ENCODE measurements at regions not wholly inside any gene's neighbourhood (a gene's known extent, or its start where the extent isn't known, plus 50 kb on each side); places are given as distances from the start of the nearest gene placed in this dataset.

DNA sequence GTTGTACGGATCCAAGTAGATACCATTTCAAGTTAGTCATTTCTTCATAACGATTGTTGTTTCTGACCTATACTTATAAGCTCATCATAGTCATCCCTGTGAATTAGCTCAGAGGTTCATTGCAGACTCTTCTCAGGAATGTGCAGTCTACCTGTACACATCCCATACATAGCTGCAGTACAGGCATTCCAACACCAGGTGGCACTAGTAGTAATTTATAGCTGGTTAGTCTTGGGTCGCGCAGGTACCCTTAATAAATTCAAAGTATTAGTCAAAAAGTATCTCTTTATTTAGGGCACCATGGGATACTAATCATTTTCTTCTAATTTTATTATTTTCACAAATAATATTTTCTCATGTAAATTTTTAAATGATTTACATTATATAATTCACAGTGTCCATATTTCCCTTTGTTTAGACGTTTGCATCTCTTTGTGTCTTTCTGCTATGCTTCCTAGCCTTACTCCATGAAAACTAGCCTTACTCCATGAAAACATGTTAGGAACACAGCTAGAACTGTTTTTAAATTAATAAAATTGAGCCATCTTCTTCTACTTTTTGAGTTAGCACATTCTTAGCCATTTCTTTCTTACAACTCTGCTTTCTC lies 128.6 kb upstream of the FAM83B start:
- peak; percentile 56 for DNase-seq

GRCh38 chr6:54718541-54719023 lies 128.0 kb upstream of the FAM83B start:
- DNase-seq: no peak

DNA sequence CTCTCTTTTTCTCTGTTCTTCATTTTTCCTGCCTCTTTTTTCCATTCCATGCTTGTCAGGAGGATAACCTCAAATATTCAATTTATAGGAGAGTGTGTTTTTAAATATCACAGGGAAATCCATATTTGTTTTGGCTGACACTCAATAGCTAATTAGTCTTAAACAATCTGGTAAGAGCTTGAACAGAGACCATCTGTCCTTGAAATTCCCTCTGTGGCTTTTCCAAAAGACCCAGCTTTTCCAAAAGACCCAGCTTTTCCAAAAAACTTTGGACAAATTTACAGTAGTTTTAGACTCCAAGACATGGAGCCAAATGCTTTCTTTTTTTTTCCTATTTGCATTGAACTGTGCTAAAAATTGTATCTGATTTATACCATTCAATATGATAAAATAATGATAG lies 127.4 kb upstream of the FAM83B start:
- DNase-seq: peak; percentile 46

DNA sequence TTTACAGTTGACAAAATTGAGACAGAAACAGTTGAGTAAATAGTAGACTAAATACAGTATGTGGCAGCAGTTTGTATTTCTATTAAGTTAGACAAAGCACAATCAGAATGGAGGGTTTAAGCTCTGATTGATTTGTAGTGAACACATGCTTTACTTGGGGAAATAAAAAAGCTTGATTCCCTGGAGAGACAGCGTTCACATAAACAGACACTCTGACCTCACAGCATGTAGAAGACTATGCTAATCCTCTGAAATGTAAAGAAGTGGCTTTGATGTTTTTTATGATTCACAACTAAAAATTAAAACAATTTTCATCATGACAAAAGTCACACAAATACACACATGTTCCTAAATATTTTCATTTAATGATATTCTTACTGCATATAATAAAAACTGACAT lies 126.9 kb upstream of the FAM83B start:
- DNase-seq: no peak

GRCh38 chr6:54722328-54722727 lies 124.2 kb upstream of the FAM83B start:
- no peak for DNase-seq

DNA sequence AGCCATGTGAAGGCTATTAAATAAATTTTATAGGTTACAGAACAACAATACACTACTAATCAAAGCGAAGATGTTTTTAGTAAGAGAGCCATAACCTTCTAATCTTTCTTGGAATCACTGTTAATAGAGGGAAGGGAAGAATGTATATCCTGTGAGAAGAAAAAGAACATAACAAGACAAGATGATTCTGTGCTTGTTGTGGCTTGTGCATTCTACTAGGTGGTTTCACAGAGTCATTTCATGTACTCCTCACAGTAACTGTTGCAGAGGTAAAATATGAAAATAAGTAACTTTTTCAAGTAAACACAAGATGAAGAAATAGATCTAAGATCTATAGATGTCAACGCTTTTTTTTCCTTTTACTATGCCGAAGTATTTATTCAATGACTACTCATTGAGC lies 116.9 kb upstream of the FAM83B start:
- DNase-seq: no peak

GRCh38 chr6:54730767-54731630 lies 115.6 kb upstream of the FAM83B start:
- DNase-seq: no peak

- no peak for DNase-seq
These were observed 109.3 kb upstream of the FAM83B start for GRCh38 chr6:54737247-54737646.

- DNase-seq: no peak
These were observed 98.6 kb upstream of the FAM83B start for GRCh38 chr6:54747955-54748354.

GRCh38 chr6:54754406-54754805 lies 92.2 kb upstream of the FAM83B start:
- DNase-seq: no peak

DNA sequence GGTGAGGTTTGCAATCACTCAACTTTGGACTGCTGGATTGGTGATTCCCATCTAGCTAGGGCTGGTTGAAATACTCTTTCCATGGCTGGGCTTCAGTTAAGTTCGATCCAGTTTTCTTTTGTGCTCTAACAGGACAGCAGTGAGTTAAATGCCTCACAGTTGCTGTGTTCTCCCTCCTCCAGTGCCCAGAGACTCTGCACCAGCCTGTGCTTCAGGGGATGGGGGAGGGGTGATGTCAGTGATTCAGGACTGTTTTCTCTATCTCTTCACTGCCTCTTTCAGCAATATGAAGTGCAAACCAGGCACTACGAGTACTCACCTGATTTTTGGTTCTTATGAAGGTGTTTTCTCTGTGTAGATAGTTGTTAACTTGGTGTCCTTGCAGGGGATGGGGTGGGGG lies 88.2 kb upstream of the FAM83B start:
- no peak for DNase-seq

GRCh38 chr6:54768494-54768893 lies 78.1 kb upstream of the FAM83B start:
- DNase-seq: no peak

DNA sequence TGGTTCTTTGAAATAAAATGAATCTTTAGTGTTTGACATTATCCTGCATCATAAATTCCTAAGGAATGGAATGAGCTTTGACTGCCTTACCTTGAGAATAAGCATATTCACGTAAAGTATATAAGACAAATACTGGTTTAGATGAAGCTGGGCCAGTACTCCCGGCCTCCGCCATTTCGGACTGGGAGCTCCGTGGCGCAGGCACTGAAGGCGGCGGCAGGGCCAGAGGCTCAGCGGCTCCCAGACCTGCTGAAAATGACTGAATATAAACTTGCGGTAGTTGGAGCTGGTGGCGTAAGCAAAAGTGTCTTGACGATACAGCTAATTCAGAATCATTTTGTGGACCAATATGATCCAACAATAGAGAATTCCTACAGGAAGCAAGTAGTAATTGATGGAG lies 76.2 kb upstream of the FAM83B start:
- DNase-seq: no peak

GRCh38 chr6:54771968-54772367 lies 74.6 kb upstream of the FAM83B start:
- DNase-seq: no peak

DNA sequence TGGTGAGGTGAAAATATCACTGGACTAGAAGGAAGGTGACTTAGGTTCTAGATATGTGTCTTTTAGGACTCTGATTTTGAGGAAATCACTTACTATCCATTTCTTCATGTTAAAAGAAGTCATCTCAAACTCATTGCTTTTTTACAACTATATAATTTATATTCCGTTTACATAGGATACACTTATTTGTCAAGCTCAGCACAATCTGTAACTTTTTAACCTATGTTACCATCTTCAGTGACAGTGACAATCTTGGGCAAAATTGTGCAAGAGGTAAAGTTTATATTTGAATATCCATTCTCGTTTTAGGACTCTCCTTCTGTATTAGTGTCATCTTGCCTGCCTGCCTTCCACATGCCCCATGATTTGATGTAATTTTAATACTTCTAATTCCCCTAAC lies 74.0 kb upstream of the FAM83B start:
- no peak for DNase-seq

DNA sequence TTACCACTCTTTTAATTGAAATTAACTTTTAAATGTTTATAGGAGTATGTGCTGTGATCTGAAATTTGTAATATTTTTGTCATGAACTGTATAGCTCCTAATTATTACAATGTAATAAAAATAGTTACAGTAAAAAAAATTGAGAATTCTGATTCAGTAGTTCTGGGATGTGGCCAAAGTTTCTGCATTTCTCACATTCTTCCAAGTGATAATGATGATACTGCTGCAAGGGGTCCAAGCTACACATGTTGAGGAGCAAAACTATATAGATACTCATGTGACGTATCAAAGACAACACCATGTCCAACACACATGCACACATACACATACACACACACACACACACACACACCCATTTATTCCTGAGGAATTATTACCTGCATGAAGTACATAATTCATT lies 71.0 kb upstream of the FAM83B start:
- DNase-seq: no peak

DNA sequence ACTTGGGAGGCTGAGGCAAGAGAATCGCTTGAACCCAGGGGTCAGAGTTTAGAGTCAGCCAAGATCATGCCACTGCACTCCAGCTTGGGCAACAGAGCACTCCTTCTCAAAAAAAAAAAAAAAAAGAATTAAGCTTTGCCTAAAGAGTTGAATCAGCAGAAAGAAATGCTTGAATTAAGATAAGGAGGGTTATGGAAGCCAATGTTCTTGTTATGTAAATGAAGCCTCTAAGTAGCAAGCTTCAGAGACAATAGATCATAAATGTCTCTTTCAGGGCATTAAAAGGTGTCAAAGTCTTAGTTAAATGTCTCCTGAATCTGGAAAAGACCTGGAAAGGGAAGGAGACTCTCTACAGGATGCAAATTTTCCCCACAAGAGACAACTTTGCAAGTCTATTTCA lies 69.7 kb upstream of the FAM83B start:
- no peak for DNase-seq

GRCh38 chr6:54778731-54779130 lies 67.8 kb upstream of the FAM83B start:
- DNase-seq: no peak

- no peak for DNase-seq
These were observed 62.6 kb upstream of the FAM83B start for GRCh38 chr6:54784011-54784410.

- DNase-seq: no peak
These were observed 60.4 kb upstream of the FAM83B start for GRCh38 chr6:54786154-54786553.

- no peak for DNase-seq
These were observed 58.7 kb upstream of the FAM83B start for GRCh38 chr6:54787825-54788224.
